DMS 273 (cell line): ENCODE measurements at regions not wholly inside any gene's neighbourhood (a gene's known extent, or its start where the extent isn't known, plus 50 kb on each side); places are given as distances from the start of the nearest gene placed in this dataset.
"Not testable (repeated sequence)": the region's sequence is repeated elsewhere in the genome, so short reads cannot be mapped to it uniquely, and the experiment has no call there.

ENCODE experiments used
- DNase-seq: peaks from one replicate; lab custom pipeline; 2025; ENCODE audit not compliant: unreplicated experiment; lab: John Stamatoyannopoulos, UW

DNA sequence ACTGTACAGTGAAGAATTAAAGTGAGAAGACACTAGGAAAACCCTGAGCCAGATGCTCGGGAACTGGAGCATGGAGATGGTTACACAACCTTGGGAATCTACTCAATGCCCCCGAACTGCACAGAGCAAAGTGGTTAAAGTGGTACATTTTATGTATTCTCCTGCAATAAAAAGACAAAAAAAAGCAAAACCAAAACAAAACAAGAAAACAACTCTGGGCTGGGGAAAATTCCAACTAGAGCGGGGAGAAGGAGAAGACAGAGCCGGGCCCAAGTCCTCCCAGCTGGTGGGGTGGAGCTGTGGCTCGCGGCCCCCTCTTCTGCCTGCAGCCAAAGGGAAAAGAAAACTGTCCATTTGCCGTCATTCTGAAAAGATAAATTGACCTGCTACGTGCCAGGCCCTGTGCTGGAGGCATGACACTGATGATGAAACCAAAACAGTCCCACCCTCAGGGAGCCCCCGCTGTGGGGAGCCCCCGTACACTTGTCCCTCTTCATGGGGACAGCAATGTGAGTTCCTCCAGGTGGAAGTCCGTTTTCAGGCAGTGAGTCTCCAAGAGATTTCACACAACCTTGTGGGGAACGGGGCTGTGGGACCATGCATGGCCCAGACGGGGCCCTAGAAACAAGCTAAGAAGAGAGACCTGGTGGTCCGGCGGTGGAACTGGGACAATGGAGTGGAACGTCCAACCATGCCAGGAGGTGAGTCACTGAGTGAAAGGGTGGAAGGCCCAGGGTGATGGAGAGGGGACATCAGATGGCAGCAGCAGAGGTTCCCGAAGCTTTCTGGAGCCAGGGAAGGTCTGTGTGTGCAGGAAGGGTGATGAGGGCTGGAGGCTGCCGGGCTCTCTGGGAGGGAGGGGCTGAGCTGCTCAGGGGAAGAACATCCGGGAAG is 114.8 kb upstream of the COL5A1 start:
- DNase-seq, result no peak

DNA sequence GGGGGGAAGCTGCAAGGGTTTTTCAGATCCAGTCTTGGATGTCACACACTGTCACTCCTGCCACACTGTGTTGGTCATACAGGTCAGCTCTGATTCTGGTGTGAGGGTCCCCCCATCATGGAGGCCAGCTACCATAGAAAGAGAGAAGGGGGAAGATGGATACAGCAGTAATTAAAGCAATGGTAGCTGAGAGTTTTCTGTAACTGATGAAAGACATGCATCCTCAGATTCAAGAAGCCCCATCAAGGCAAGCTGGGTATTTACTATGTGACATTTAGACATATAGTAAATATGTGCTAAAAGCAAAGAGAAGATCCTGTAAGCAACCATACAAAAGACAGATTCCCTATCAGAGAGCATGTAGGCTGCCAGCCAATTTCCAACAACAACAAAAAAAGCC is 110.9 kb upstream of the COL5A1 start:
- no peak for DNase-seq

DNA sequence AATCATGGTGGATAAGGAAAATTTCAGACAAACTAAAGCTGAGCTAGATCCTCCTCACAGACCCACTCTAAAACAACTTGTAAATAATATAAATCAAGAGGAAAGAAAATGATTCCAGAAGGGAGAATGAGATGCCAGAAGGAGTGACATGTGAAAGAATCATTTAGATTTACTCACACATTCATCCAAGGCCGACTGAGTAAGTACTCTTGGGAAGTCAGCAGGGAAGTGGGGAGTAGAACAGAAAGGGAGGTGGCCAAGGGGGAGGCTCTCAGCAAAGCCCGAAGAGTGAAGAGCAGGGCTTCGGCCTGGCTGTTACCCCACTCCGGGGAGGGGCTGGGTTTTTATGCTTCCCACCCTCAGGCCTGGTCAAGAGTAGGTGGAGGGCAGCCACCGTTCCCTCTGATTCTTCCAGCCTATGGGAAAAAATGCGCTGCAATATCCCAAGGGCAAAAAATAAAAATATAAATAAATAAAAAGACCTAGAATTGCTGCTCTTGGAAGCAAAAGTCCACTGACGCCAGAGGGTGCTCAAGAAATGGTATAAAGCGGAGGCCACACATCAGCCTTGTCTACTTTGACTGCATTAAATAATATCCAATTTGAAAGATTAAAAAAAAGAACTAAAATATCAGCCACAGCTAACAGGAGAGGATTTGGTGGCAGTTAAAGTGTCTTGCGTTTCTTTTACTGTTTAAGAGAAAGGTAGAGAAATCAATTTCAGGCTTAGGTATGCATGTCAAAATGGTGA is 110.2 kb upstream of the COL5A1 start:
- no peak for DNase-seq

DNA sequence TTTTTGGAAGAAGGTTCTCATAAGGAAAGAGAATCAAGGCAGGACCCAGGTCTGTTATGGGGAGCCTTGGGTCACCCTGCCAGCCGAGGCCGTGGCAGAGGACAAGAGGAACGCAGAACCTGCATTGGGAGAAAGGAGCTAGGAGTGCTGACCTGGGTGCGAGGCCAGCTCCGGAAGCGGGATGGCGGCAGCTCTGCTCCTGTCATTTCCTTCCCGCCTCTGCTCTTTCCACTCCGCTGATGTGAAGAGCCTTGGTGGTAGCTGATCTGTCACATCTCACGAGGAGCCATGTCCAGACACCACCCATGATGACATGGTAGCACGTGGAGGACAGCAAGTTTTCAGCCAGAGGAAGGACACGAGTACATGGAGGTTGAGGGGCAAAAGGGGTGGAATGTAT is 109.5 kb upstream of the COL5A1 start:
- no peak for DNase-seq

DNA sequence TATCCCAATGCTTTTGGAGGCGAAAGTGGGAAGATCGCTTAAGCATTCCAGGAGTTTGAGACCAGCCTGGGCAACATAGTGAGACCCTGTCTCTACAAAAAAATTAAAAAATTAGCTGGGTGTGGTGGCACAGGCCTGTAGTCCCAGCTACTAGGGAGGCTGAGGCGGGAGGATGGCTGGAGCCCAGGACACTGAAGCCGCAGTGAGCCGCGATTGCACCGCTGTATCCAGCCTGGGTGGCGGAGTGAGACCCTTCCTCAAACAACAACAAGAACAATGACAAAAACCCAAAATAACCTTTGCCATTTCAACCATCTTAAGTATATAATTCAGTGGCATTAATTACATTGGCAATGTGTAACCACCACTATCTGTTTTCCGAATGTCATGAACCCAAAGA is 108.9 kb upstream of the COL5A1 start:
- not testable (repeated sequence) for DNase-seq

DNA sequence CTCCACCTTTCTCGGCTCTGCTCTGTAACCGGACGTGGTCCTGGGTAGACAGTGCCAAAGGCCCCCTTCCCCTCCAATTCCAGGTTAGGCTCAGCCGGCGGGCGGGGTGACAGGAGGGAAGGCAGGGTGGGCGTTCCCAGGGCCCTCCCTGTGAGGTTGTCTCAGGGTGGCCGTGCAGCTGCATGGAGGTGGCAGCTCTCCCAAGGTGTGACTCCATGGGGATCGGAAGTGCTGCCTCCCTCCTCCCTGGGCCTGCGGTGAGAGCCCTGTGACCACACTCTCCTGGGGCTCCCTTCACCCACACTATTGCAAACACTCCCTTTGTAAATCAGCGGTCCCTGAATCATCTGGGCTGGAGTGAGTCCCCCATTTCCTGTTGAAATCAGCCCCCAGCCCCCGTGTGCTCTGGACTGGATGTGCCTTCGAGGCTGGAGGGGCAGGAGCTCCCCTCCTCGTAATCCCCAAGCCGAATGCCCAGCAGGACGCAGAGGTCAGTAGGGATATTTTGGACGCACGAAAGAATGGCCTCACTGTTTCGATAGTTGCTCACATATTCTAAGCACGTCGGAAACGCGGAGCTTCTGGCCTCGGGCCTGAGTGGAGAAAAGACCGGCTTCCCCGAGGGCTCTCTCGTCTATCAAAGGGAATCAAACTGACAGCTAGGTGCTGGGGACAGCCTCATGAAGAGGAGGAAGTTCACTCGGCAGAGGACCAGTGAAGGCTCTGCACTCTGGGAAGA is 107.6 kb upstream of the COL5A1 start:
- no peak for DNase-seq

DNA sequence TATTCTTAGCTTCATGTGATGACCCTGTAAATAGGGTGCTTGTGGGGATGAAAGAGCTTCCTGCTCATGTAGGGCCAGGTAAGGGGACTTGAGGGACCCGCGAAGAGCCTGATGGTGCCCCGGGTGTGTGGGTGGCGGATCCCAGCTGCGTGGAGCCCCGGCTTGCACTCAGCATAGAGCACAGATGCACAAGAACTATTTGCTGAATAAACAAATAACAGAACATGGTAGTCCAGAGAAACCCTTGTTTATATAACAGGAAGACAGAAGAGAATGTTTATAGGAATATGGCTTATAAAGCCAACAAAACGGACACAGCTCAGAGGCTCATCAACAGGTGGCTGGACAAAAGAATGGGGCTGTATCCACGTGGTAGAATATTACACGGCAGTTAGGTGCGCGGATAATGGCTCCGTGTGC is 106.9 kb upstream of the COL5A1 start:
- no peak for DNase-seq

DNA sequence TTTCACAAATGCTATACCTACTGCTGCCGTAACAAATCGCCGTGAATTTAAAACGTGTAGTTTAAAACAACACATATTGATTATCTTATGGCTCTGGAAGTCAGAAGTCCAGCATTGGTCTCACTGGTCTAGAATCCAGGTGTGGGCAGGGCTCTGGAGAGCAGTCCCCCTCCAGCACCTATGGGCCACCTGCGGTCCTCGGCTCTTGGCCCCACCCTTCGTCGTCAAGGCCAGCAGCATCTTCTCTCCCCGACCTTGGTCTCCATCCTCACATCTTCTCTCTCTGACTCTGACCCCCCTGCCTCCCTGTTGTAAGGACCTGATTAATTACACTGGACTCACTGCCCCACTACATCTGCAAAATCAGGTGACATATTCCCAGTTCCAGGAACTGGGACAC is 106.4 kb upstream of the COL5A1 start:
- DNase-seq, result no peak

DNA sequence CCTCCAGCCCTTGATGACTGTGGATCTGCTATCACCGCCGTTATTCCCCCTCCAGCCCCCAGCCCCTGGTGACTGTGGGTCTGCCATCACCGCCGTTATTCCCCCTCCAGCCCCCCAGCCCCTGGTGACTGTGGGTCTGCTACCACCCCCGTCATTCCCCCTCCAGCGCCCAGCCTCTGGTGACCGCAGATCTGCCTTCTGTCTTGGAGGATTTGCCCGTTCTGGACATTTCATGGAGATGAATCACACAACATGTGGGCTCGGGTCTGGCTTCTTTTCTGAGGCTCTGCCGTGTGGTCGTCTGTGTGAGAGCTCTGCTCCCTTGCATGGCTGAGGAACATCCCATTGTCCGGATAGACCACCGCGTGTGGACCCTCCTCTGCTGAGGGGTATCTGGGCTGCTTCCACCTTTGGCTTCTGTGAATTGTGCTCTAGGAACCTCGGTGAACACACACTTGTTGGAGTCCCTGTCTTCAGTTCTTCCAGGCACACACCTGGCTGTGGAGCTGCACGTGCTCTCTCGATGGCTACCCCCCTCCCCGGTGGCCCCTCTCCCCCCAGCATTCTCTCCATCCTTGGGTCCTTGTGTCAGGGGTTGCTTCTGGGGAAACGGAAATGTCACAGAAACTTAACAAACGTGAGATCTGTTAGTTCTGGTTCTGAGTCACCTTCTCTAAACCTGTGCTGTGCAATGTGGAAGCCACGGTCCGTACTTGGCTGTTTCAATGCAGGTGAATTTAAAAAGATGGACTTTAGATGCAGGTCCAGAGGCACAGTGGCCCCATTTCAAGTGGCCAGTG is 105.3 kb upstream of the COL5A1 start:
- no peak for DNase-seq

DNA sequence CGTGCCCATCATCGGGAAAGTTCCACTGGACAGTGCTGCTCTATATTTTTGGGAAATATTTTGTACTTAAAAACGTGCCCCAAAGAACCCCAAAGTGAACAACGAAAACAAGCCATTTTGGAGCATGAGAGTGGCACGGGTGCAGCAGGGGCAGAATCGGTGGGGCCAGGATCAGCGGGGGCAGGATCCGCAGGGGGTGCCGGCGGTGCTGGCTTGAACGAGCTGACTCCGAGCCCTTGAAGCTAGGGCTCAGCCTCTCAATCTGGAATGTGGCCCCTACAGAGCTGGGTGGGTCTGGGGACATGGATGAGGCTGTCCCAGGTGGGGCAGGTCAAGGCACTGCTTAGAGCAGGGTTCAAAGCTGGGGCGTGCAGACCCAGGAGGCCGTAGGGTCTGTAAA is 104.7 kb upstream of the COL5A1 start:
- no peak for DNase-seq

DNA sequence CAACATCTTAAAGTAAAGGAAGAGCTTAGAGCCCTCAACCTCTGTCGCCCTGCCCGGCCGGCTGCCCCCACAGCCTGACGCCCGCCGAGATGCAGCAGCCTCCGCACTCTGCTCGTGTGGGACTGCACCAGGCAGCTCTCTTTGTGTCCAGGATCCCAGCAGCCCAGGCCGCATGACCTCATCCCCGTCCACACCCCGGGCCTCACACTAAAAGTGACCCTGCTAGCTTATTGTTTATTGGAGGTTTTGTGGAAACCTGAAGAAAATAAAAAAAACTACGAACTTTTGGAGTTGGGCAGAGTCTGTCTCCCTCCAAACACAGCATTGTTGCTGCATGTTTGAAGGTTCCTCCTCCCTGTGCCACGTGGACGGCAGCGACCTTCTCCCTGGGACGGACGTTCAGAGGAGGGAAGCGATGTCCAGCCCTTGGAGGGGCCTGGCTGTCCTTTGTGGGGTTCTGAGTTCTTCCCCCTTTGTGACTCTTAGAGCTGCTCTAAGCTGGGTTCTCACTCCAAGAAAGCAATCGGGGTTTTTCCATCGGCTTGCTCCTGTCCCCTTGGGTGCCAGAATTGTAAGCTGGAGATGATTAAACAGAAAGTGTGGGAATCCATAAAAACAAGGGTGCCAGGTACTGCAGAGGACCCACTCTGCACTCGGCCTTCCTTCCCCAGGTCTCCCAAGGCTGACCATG is 103.5 kb upstream of the COL5A1 start:
- no peak for DNase-seq

DNA sequence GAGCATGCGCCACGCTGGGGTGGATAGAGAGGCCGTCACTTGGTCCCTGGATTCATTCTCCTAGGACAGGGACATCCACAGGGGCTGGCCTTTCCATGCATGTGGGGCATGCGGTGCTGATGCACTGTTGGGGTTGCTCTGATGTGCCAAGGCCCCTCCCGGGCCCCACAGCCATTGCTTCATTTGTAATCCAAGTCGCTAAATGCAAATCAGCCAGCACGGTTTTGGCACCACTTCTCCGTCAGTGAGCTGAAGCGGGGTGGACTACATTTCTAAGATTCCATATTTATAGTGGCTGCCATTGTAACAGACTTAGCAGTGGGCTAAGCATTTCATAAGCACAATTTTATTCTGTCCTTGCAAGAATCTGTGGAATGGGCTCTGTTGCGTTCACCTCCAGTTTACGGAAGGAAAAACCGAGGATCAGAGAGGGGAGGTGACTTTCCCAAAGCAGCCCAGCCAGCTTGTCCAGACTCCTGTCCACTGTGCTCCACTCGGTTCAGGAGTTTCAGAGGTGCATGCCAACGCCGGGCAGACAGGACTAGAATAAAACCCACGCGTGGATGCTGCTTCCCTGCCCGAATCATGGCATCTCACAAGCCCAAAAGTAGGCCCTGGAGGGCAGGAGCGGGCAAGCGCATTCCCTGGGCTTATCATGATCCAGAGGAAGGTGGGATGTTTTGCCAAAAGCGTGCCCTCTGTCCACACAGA is 102.6 kb upstream of the COL5A1 start:
- no peak for DNase-seq

DNA sequence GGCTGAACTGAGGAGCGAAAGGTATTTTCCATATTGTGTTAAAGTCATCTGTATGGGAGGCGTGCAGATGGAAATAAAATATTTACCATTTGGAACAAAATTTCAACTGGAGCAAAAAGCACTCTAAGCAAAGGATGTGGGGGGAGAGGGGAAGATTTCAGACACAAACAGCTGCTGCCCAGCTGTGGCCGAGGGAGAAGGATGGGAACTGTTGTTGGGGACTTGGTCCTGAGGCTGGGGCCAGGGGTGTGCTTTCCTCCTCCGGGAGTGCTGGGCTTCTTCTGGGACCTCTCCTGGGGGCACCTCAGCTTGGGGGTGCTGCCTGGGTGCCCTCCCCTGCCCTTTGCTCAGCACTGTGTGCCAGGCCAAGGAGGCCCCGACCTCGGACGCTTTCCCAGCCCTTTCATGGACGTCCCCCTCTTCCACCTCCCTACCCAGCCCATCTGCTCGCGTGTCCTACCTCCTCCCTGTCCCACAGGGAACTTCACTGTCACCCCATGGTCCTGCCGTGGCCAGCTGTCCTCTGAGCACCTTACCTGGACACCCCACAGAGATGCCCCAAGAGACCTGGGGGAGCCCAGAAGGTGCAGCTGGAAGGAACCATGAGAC is 101.9 kb upstream of the COL5A1 start:
- no peak for DNase-seq

DNA sequence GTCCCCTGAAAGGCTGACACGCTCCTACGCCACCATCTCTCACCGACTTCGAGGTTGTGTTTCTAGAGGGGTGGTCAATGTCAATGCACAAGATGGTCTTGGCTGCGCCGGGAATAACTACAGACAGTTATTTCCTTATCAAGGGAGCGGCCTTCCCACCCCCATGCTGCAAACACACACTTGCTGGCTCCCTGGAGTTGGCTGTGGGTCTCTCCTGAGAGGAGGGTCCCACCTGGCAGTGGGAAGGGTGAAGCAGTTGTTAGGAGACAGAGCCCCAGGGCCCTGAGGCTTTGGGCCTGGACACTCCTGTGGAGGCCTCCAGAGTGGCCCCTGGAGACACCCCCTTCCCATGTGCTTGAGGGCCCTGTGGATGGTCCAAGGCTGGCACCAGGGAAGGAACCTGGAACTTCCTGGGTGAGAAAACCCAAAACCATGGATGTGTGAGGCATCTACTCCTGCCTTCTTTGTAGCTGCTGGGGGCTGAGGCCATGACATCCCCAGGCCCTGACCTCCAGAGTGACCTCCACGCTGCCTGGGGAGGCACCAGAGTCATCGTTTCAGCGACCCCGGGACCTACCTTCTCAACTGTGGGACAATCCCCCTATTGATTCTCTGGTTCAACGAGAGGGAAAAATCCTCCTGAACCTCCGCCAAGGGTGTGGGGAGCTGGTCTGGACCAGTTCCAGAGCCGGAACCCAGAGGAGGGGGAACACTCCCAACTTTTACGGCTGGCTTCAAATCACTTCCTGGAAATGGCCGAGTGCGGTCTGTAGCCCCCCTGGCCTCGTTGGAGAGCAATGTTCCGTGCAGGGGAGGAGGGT is 101.1 kb upstream of the COL5A1 start:
- DNase-seq, result no peak

DNA sequence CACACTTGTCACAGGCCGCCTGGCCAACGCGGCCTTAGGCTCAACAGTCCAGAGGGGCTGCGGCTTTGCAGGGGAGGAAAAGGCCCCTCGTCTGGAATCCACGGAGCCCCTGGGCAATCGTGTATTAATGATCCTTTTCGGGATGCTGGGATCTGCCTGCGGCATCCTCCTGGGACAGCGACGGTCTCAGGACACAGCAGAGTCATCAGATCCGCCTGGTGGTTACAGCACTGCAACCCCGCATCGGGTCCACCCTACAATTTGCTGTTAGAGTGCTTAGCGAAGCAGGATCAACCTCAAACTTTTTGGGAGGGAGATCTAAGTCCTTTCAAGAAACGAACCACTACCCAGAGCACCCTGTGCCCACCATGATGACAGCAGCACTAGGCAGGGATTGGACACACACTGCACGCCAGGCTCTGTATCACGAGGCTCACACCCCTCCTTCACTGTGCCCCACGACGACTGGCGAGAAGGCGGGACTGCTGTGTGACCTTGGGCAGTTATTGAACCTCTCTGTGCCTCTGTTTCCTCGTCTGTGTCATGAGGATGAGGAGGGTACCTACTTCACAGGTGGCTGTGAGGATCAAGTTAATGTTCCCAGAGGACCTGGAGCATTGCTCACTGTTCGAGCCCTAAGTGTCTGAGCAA is 100.4 kb upstream of the COL5A1 start:
- no peak for DNase-seq

DNA sequence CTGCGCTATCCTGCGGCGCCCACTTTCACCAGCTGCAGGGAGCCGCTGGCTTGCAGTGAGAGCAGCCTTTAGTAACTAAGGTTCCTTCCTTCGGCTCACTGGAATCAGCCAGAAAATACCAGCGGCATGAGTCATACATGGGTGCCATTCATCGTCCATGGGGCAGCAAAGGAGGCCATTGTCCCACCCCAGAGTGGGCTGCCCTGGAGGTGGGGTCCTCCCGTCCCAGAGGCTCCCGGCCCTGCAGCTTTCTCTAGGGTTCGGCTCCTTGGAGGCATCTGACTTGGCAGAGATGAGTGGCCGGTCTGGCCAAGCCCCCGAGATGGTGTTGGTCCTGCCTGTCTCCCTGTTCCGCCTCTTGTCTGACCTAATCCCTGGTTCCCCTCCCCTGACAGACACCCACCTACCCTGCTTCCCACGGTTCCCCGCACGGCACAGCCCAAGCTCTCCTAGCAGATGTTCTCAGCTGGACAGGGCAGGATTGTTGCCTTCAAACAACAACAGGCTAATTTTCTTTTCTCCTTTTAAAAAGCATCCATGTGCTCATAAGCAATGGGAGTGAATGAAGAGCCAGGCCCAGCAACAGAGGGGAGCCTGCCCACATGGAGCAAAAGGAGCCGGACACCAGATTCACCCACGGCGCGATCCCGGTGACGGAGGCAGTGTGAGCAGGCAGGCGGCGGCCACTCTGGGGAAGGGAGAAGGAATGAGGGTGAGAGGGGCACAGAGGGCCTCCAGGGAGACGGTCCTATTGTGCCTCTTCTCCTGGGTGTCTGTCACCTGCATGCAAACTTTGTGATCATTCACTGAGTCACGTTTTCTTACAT is 97.0 kb upstream of the COL5A1 start:
- DNase-seq, result no peak

DNA sequence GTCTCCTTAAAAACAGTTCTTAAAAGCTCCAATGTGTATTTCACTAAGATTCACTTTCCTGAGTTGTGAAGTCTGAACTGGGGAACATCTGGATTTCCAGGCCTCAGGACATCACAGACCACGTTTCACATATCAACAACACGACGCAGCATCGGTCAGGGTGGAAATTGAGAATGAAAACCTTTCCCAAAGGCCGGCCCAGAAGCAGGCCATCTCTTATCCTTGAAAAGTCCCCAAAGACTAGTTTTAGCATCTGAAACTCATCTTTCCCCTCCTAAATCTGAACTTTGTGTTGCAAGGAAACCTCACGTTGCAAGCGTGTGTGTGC is 96.4 kb upstream of the COL5A1 start:
- no peak for DNase-seq
